ENCODE measurements at regions not wholly inside any gene's neighbourhood (a gene's known extent, or its start where the extent isn't known, plus 50 kb on each side); places are given as distances from the start of the nearest gene placed in this dataset.

DNA sequence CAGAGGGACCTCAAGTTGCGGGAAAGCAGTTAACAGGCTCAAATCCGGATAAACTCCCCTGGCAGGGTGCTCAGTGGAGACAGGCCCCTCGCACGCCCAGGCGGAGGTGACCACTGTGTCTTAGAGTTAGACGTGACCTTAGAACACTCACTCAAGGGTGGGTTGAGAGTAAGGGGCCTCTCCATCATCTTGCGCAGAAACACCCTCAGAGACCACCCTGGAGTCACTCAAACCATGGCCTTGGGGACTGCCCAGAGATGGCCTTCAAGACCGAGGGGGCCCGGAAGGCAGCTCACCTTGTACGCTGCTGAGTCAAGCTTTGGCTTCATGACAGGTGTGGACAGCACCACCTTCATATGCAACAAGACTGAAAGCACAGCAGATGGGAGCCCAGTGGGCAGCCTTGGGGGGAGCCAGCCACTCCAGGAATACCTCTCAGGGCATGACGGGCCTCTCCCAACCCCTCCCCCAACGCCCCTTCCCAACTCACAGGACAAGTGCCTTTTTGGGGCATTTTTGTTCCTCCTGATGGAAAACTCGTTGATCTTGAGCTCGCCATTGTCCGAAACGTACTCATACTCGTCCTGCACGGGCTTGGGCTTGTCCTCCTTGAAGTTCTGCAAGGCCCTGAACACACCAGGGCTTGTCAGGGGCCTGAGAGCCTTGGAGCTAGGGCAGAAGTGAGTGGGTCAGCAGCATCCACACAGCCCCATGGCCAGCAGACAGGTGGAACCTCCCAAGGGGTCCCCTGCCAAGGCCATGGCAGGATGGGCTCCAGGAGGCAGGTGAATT lies 229.2 kb downstream of the TUBA3C start:
- Histone ChIP-seq H3F3A (ENCODE audit: insufficient read depth, low read length) (no peaks in the 10 kb centered on the region), H3K4me2 (ENCODE audit: low read depth, low read length) (no peak overlapping the region), H3K4me3 (ENCODE audit: low read length) (no peak overlapping the region), H3K27ac (ENCODE audit: low read length) (no peak overlapping the region), H3K4me1 (ENCODE audit: low read length) (no peaks in the 10 kb centered on the region), H3K27me3 (replicated peaks; ENCODE audit: insufficient read depth, low read length) (no peaks in the 10 kb centered on the region), H4K20me1 (ENCODE audit: insufficient read depth, low read length) (no peaks in the 10 kb centered on the region), H3K9me3 (replicated peaks; ENCODE audit: insufficient read depth, low read length) (no peaks in the 10 kb centered on the region), H3K36me3 (replicated peaks; ENCODE audit: insufficient read depth, low read length) (no peaks in the 10 kb centered on the region), H3K9ac (ENCODE audit: low read length) (no peak overlapping the region), H3K79me2 (ENCODE audit: low read length) (no peaks in the 10 kb centered on the region), H3K9me2 (replicated peaks; ENCODE audit: insufficient read depth, low read length) (no peaks in the 10 kb centered on the region), H2AFZ (ENCODE audit: low read length) (no peak overlapping the region)
- no peak for DNase-seq
- TF ChIP-seq EZH2 (optimal IDR thresholded peaks at IDR 0.05; ENCODE audit: low read depth, low read length) (no peak), EZH2phosphoT487 (IDR thresholded peaks at IDR 0.05; ENCODE audit: low read length) (no peak)

DNA sequence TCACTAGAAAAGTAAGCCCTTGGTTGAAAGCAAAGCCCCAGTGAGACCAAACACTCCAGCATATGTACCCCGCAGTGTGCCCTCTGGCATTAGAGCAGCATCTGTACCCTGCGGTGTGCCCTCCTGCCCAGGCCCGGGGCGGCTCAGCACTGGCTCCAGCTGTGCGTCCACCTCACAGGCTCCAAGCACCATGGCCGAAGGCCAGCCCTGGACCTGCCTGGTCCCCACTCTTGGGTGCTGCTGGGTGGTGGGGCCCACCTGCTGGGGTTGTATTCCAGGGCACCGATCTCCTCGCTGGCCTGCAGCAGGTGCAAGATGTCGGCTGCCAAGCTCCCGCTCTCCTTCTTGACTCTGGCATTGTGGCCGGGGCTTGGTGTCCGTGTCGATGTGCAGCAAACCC lies 230.2 kb downstream of the TUBA3C start:
- H3K4me3 ChIP-seq (ENCODE audit: low read length) = no peak overlapping the region
- H3K4me1 ChIP-seq (ENCODE audit: low read length) = no peaks in the 10 kb centered on the region
- H3K9me2 ChIP-seq (replicated peaks; ENCODE audit: insufficient read depth, low read length) = no peaks in the 10 kb centered on the region
- H3K27ac ChIP-seq (ENCODE audit: low read length) = no peak overlapping the region
- H4K20me1 ChIP-seq (ENCODE audit: insufficient read depth, low read length) = no peaks in the 10 kb centered on the region
- H3K79me2 ChIP-seq (ENCODE audit: low read length) = no peaks in the 10 kb centered on the region
- H3K36me3 ChIP-seq (replicated peaks; ENCODE audit: insufficient read depth, low read length) = no peaks in the 10 kb centered on the region
- H3K27me3 ChIP-seq (replicated peaks; ENCODE audit: insufficient read depth, low read length) = no peaks in the 10 kb centered on the region
- no peaks in the 10 kb centered on the region for H3K9me3 ChIP-seq (replicated peaks; ENCODE audit: insufficient read depth, low read length)
- DNase-seq = no peak
- H3K4me2 ChIP-seq (ENCODE audit: low read depth, low read length) = no peak overlapping the region
- no peak overlapping the region for H3K9ac ChIP-seq (ENCODE audit: low read length)
- H2AFZ ChIP-seq (ENCODE audit: low read length) = no peak overlapping the region
- TF ChIP-seq EZH2 (optimal IDR thresholded peaks at IDR 0.05; ENCODE audit: low read depth, low read length) (no peak), EZH2phosphoT487 (IDR thresholded peaks at IDR 0.05; ENCODE audit: low read length) (no peak)
- TF ChIP-seq, protein P1, sequence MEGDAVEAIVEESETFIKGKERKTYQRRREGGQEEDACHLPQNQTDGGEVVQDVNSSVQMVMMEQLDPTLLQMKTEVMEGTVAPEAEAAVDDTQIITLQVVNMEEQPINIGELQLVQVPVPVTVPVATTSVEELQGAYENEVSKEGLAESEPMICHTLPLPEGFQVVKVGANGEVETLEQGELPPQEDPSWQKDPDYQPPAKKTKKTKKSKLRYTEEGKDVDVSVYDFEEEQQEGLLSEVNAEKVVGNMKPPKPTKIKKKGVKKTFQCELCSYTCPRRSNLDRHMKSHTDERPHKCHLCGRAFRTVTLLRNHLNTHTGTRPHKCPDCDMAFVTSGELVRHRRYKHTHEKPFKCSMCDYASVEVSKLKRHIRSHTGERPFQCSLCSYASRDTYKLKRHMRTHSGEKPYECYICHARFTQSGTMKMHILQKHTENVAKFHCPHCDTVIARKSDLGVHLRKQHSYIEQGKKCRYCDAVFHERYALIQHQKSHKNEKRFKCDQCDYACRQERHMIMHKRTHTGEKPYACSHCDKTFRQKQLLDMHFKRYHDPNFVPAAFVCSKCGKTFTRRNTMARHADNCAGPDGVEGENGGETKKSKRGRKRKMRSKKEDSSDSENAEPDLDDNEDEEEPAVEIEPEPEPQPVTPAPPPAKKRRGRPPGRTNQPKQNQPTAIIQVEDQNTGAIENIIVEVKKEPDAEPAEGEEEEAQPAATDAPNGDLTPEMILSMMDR (IDR thresholded peaks at IDR 0.05; ENCODE audit: low read length) = no peak
- H3F3A ChIP-seq (ENCODE audit: insufficient read depth, low read length) = no peaks in the 10 kb centered on the region

DNA sequence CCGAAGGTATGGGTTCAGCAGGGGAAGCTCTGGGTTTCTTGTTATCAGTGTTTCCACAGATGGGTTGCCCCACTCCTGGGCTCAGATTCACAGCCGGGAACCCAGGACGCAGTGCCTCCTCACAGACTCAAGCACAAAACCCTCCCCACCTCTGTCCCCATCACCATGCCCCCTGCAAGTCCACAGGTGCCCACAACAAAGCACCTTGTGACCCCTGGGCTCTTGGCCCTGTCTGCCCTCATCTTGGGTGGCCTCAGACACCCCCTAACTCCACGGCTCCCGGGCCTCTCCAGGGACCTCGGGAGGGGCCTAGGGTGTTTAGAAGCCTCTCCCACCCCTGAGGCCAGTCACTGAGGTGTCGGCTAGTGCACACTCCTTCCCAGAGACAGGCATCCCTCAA lies 231.7 kb downstream of the TUBA3C start:
- Histone ChIP-seq H4K20me1 (ENCODE audit: insufficient read depth, low read length) (no peaks in the 10 kb centered on the region), H3K27ac (ENCODE audit: low read length) (no peak overlapping the region), H3K9ac (ENCODE audit: low read length) (no peak overlapping the region), H3F3A (ENCODE audit: insufficient read depth, low read length) (no peaks in the 10 kb centered on the region), H3K9me2 (replicated peaks; ENCODE audit: insufficient read depth, low read length) (no peaks in the 10 kb centered on the region), H3K36me3 (replicated peaks; ENCODE audit: insufficient read depth, low read length) (no peaks in the 10 kb centered on the region), H3K4me2 (ENCODE audit: low read depth, low read length) (no peak overlapping the region), H3K27me3 (replicated peaks; ENCODE audit: insufficient read depth, low read length) (no peaks in the 10 kb centered on the region), H2AFZ (ENCODE audit: low read length) (no peak overlapping the region), H3K4me3 (ENCODE audit: low read length) (no peak overlapping the region), H3K9me3 (replicated peaks; ENCODE audit: insufficient read depth, low read length) (no peaks in the 10 kb centered on the region), H3K79me2 (ENCODE audit: low read length) (no peaks in the 10 kb centered on the region), H3K4me1 (ENCODE audit: low read length) (no peaks in the 10 kb centered on the region)
- TF ChIP-seq EZH2 (optimal IDR thresholded peaks at IDR 0.05; ENCODE audit: low read depth, low read length) = no peak
- TF ChIP-seq, protein P1 (IDR thresholded peaks at IDR 0.05; ENCODE audit: low read length) = no peak
- no peak for TF ChIP-seq EZH2phosphoT487 (IDR thresholded peaks at IDR 0.05; ENCODE audit: low read length)
- no peak for DNase-seq

DNA sequence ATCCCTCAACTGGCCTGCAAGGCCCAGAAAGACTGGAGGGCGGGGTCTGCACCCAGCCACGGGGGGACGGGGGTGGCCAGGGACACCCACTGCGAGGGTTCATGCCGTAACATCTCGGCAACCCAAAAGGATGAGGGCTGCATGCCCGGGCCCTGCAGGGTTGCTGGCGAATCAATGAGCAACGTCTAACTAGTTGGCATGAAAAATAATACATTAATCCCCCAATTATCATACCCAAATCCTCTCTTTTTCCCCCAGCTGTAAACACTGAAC lies 232.2 kb downstream of the TUBA3C start:
- Histone ChIP-seq H3K79me2 (ENCODE audit: low read length) (no peaks in the 10 kb centered on the region), H3K4me1 (ENCODE audit: low read length) (no peaks in the 10 kb centered on the region), H3K9me3 (replicated peaks; ENCODE audit: insufficient read depth, low read length) (no peaks in the 10 kb centered on the region), H3K9me2 (replicated peaks; ENCODE audit: insufficient read depth, low read length) (no peaks in the 10 kb centered on the region), H3K36me3 (replicated peaks; ENCODE audit: insufficient read depth, low read length) (no peaks in the 10 kb centered on the region), H3K27me3 (replicated peaks; ENCODE audit: insufficient read depth, low read length) (no peaks in the 10 kb centered on the region), H3F3A (ENCODE audit: insufficient read depth, low read length) (no peaks in the 10 kb centered on the region), H3K27ac (ENCODE audit: low read length) (no peak overlapping the region), H3K9ac (ENCODE audit: low read length) (no peak overlapping the region), H3K4me3 (ENCODE audit: low read length) (no peak overlapping the region), H2AFZ (ENCODE audit: low read length) (no peak overlapping the region), H4K20me1 (ENCODE audit: insufficient read depth, low read length) (no peaks in the 10 kb centered on the region), H3K4me2 (ENCODE audit: low read depth, low read length) (no peak overlapping the region)
- no peak for DNase-seq
- TF ChIP-seq EZH2phosphoT487 (IDR thresholded peaks at IDR 0.05; ENCODE audit: low read length) (no peak), EZH2 (optimal IDR thresholded peaks at IDR 0.05; ENCODE audit: low read depth, low read length) (no peak)
- TF ChIP-seq, protein P1 (IDR thresholded peaks at IDR 0.05; ENCODE audit: low read length) = no peak

Measured in MM.1S (cell line).